ENCODE measurements at regions not wholly inside any gene's neighbourhood (a gene's known extent, or its start where the extent isn't known, plus 50 kb on each side); places are given as distances from the start of the nearest gene placed in this dataset.

GRCh38 chr4:159498446-159499115 lies 395.7 kb downstream of the RAPGEF2 start:
- no peaks in the 10 kb centered on the region for H3K27me3 ChIP-seq (replicated peaks; ENCODE audit: insufficient read depth, low read depth, low read length, poor library complexity)
- H3K4me1 ChIP-seq (ENCODE audit: insufficient read depth, low read length, poor library complexity, severe bottlenecking): peaks cover 4% of the 10 kb centered on the region
- no peak for TF ChIP-seq EZH2 (IDR thresholded peaks at IDR 0.05; ENCODE audit: borderline replicate concordance, low read depth, low read length, poor library complexity, severe bottlenecking)
- TF ChIP-seq CTCF (conservative IDR thresholded peaks at IDR 0.05; ENCODE audit: low read depth, low read length): no peak
- no peaks in the 10 kb centered on the region for H3K36me3 ChIP-seq (ENCODE audit: insufficient read depth, low read length, poor library complexity, severe bottlenecking)
- BruUV-seq (replicated peaks): no TSS peak
- intact Hi-C loops (cut with micrococcal nuclease; ENCODE audit: unreplicated experiment): no loop called here
- ChIA-PET CTCF (interaction anchor here (0.6 kb wide), 1 partner anchor 12 kb away, joined by 4 read pairs; no protein-coding TSS in a partner anchor), POLR2A (ENCODE audit: low non-redundant PET) (no interaction called here)
- DNase-seq (ENCODE audit: low spot score): no peak
- H3K27ac ChIP-seq (ENCODE audit: low read depth, low read length, poor library complexity, severe bottlenecking): no peak overlapping the region
- H3K4me3 ChIP-seq (ENCODE audit: low read depth, low read length, poor library complexity, severe bottlenecking): no peak overlapping the region
- no peaks in the 10 kb centered on the region for H3K9me3 ChIP-seq (ENCODE audit: low read depth, low read length, poor library complexity, severe bottlenecking)

GRCh38 chr4:159500861-159501260 lies 398.0 kb downstream of the RAPGEF2 start:
- Histone ChIP-seq H3K4me1 (ENCODE audit: insufficient read depth, low read length, poor library complexity, severe bottlenecking) (peaks cover 24% of the 10 kb centered on the region), H3K36me3 (ENCODE audit: insufficient read depth, low read length, poor library complexity, severe bottlenecking) (no peaks in the 10 kb centered on the region), H3K27me3 (replicated peaks; ENCODE audit: insufficient read depth, low read depth, low read length, poor library complexity) (no peaks in the 10 kb centered on the region), H3K27ac (ENCODE audit: low read depth, low read length, poor library complexity, severe bottlenecking) (no peak overlapping the region), H3K9me3 (ENCODE audit: low read depth, low read length, poor library complexity, severe bottlenecking) (no peaks in the 10 kb centered on the region), H3K4me3 (ENCODE audit: low read depth, low read length, poor library complexity, severe bottlenecking) (no peak overlapping the region)
- TF ChIP-seq EZH2 (IDR thresholded peaks at IDR 0.05; ENCODE audit: borderline replicate concordance, low read depth, low read length, poor library complexity, severe bottlenecking) (no peak), CTCF (conservative IDR thresholded peaks at IDR 0.05; ENCODE audit: low read depth, low read length) (no peak)
- CTCF ChIA-PET: no interaction called here
- no peak for DNase-seq (ENCODE audit: low spot score)
- intact Hi-C loops (cut with micrococcal nuclease; ENCODE audit: unreplicated experiment): no loop called here
- POLR2A ChIA-PET (ENCODE audit: low non-redundant PET): no interaction called here
- no TSS peak for BruUV-seq (replicated peaks)

GRCh38 chr4:159503236-159504008 lies 400.5 kb downstream of the RAPGEF2 start:
- H3K27ac ChIP-seq (ENCODE audit: low read depth, low read length, poor library complexity, severe bottlenecking): no peak overlapping the region

More at GRCh38 chr4:159503236-159504008, 400.5 kb downstream of the RAPGEF2 start:
- peaks cover 25% of the 10 kb centered on the region for H3K4me1 ChIP-seq (ENCODE audit: insufficient read depth, low read length, poor library complexity, severe bottlenecking)
- H3K4me3 ChIP-seq (ENCODE audit: low read depth, low read length, poor library complexity, severe bottlenecking): no peak overlapping the region
- POLR2A ChIA-PET (ENCODE audit: low non-redundant PET): no interaction called here
- no peaks in the 10 kb centered on the region for H3K9me3 ChIP-seq (ENCODE audit: low read depth, low read length, poor library complexity, severe bottlenecking)
- no peaks in the 10 kb centered on the region for H3K36me3 ChIP-seq (ENCODE audit: insufficient read depth, low read length, poor library complexity, severe bottlenecking)
- intact Hi-C loops (cut with micrococcal nuclease; ENCODE audit: unreplicated experiment): no loop called here
- CTCF ChIA-PET: no interaction called here
- TF ChIP-seq CTCF (conservative IDR thresholded peaks at IDR 0.05; ENCODE audit: low read depth, low read length) (no peak), EZH2 (IDR thresholded peaks at IDR 0.05; ENCODE audit: borderline replicate concordance, low read depth, low read length, poor library complexity, severe bottlenecking) (no peak)
- no peak for DNase-seq (ENCODE audit: low spot score)
- no TSS peak for BruUV-seq (replicated peaks)
- no peaks in the 10 kb centered on the region for H3K27me3 ChIP-seq (replicated peaks; ENCODE audit: insufficient read depth, low read depth, low read length, poor library complexity)

Measured in A673 (cell line).